WTC11 (cell line): ENCODE measurements at regions not wholly inside any gene's neighbourhood (a gene's known extent, or its start where the extent isn't known, plus 50 kb on each side); places are given as distances from the start of the nearest gene placed in this dataset.

Source experiments
- ESRRA ChIP-seq: sonication (generic); formaldehyde crosslinking; IDR thresholded peaks from 2 replicates; pipeline ENCODE4 v1.8.1; 2022; ENCODE audit warnings: mild to moderate bottlenecking, missing genetic modification reagents, borderline replicate concordance
- TCF7 ChIP-seq: sonication (generic); formaldehyde crosslinking; IDR thresholded peaks from 2 replicates; pipeline ENCODE4 v1.8.0; 2022; ENCODE audit warnings: mild to moderate bottlenecking, low read depth, missing genetic modification reagents, moderate library complexity
- TEAD4 ChIP-seq: sonication (generic); formaldehyde crosslinking; IDR thresholded peaks from 2 replicates; pipeline ENCODE4 v1.8.0; 2022; ENCODE audit warnings: mild to moderate bottlenecking, missing genetic modification reagents
- TF ChIP-seq, protein P1 (sequence below): fragments of 200-600 bp; IDR thresholded peaks from 2 replicates; pipeline ENCODE4 v1.8.0; 2022; ENCODE audit warnings: antibody characterized with exemption
- TF ChIP-seq, protein P2 (sequence below): sonication (generic); formaldehyde crosslinking; IDR thresholded peaks from 2 replicates; pipeline ENCODE4 v1.8.0; 2022; ENCODE audit warnings: missing genetic modification reagents

DNA sequence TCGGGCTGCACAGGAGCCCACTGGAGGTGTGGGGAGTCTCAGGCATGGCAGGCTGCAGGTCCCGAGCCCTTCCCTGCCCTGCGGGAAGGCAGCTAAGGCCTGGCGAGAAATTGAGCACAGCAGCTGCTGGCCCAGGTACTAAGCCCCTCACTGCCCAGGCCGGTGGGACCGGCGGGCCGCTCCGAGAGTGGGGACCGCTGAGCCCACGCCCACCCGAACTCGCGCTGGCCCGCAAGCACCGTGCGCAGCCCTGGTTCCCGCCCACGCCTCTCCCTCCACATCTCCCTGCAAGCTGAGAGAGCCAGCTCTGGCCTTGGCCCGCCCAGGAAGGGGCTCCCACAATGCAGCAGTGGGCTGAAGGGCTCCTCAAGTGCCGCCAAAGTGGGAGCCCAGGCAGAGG, 82.0 kb upstream of the NEIL3 start:
- TF ChIP-seq, protein P1, sequence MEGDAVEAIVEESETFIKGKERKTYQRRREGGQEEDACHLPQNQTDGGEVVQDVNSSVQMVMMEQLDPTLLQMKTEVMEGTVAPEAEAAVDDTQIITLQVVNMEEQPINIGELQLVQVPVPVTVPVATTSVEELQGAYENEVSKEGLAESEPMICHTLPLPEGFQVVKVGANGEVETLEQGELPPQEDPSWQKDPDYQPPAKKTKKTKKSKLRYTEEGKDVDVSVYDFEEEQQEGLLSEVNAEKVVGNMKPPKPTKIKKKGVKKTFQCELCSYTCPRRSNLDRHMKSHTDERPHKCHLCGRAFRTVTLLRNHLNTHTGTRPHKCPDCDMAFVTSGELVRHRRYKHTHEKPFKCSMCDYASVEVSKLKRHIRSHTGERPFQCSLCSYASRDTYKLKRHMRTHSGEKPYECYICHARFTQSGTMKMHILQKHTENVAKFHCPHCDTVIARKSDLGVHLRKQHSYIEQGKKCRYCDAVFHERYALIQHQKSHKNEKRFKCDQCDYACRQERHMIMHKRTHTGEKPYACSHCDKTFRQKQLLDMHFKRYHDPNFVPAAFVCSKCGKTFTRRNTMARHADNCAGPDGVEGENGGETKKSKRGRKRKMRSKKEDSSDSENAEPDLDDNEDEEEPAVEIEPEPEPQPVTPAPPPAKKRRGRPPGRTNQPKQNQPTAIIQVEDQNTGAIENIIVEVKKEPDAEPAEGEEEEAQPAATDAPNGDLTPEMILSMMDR, result no peak
- TF ChIP-seq TEAD4 (CRISPR knock-in tag), result no peak
- TF ChIP-seq, protein P2, sequence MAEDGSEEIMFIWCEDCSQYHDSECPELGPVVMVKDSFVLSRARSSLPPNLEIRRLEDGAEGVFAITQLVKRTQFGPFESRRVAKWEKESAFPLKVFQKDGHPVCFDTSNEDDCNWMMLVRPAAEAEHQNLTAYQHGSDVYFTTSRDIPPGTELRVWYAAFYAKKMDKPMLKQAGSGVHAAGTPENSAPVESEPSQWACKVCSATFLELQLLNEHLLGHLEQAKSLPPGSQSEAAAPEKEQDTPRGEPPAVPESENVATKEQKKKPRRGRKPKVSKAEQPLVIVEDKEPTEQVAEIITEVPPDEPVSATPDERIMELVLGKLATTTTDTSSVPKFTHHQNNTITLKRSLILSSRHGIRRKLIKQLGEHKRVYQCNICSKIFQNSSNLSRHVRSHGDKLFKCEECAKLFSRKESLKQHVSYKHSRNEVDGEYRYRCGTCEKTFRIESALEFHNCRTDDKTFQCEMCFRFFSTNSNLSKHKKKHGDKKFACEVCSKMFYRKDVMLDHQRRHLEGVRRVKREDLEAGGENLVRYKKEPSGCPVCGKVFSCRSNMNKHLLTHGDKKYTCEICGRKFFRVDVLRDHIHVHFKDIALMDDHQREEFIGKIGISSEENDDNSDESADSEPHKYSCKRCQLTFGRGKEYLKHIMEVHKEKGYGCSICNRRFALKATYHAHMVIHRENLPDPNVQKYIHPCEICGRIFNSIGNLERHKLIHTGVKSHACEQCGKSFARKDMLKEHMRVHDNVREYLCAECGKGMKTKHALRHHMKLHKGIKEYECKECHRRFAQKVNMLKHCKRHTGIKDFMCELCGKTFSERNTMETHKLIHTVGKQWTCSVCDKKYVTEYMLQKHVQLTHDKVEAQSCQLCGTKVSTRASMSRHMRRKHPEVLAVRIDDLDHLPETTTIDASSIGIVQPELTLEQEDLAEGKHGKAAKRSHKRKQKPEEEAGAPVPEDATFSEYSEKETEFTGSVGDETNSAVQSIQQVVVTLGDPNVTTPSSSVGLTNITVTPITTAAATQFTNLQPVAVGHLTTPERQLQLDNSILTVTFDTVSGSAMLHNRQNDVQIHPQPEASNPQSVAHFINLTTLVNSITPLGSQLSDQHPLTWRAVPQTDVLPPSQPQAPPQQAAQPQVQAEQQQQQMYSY, result no peak
- no peak for TF ChIP-seq ESRRA
- no peak for TF ChIP-seq TCF7 (CRISPR knock-in tag)
